DMS153 treated with DMSO at 0.1 percent for 48 hours (cell line): ENCODE measurements at regions not wholly inside any gene's neighbourhood (a gene's known extent, or its start where the extent isn't known, plus 50 kb on each side); places are given as distances from the start of the nearest gene placed in this dataset.
"Not testable (repeated sequence)": the region's sequence is repeated elsewhere in the genome, so short reads cannot be mapped to it uniquely, and the experiment has no call there.

Experiments
- DNase-seq: peaks from one replicate; lab custom pipeline; 2025; ENCODE audit not compliant: unreplicated experiment; lab: John Stamatoyannopoulos, UW

GRCh38 chr5:21071986-21072385 lies 1084.0 kb upstream of the CDH18 start:
- DNase-seq = no peak

GRCh38 chr5:21071421-21071820 lies 1083.4 kb upstream of the CDH18 start:
- no peak for DNase-seq

DNA sequence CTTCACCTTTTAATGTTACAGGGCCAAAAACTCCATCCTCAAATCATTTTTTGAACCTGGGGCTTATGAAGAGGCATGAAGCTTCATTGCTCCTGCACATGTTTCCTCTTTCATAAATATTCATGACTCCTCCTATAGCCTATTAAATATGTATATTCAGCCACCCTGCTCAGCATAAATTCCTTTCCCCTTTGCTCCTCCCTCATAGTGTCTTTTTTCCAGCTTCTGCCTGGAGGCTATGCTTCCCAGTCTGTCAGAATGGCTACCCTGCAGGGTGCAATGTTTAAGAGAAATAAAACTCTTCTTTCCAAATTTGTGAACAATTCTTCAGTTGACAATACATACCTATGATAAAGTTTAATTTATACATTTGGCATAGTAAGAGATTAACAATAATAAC lies 1082.9 kb upstream of the CDH18 start:
- DNase-seq = no peak

GRCh38 chr5:21067724-21068123 lies 1079.7 kb upstream of the CDH18 start:
- no peak for DNase-seq

GRCh38 chr5:21063146-21063545 lies 1075.1 kb upstream of the CDH18 start:
- no peak for DNase-seq

DNA sequence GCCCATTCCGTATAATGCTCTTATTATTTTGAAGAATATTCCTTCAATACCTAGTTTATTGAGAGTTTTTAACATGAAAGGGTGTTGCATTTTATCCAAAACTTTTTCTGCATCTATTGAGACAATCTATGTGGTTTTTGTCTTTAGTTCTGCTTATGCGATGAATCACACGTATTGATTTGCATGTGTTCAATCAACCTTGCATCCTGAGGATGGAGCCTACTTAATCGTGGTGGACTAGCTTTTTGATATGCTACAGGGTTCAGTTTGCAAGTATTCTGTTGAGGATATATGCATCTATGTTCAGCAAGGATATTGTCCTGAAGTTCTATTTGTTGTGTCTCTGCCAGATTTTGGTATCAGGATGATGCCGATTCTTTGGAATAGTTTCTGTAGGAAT lies 1070.3 kb upstream of the CDH18 start:
- no peak for DNase-seq

- no peak for DNase-seq
Observed at GRCh38 chr5:21051945-21052344, 1063.9 kb upstream of the CDH18 start.

- DNase-seq = no peak
Observed at GRCh38 chr5:21049901-21050300, 1061.9 kb upstream of the CDH18 start.

DNA sequence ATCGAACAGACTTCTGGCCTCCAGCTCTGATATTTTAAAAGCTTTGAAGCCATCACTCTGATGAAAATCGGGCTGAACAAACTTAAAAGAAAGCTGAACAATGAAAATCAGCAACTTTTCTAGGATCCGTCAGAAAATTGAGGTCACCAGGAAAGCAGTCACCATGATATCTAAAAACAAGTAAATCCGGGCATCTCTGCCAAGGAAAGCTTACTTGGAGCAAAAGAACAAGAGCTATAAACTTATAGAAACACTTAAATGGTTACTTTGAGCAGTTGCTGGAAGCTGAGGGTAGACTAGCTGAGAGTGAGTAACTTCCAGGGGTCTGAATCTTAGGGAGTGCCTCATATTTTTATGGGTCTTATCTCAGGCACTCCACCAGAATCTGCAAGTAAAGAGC lies 1043.0 kb upstream of the CDH18 start:
- DNase-seq = no peak

GRCh38 chr5:21024966-21025365 lies 1037.0 kb upstream of the CDH18 start:
- no peak for DNase-seq

DNA sequence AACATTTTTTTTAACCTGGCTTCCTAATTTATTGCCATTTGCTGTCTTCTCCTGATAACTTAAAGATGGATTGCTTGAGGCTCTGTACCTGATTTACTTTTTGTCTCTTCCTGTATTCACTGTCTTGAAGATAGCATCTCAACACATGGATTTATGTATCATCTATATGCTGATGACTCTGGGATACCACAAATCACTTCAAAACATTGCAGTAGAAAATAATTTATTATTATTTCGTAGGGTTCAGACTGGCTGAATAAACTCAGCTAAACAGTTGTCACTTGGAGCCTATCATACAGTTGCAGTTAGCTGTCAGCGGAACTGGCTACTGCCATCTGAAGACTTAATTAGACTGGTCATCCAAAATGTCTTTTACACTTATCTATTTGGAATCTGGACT lies 1025.2 kb upstream of the CDH18 start:
- no peak for DNase-seq

- no peak for DNase-seq
Observed at GRCh38 chr5:21007781-21008180, 1019.8 kb upstream of the CDH18 start.

DNA sequence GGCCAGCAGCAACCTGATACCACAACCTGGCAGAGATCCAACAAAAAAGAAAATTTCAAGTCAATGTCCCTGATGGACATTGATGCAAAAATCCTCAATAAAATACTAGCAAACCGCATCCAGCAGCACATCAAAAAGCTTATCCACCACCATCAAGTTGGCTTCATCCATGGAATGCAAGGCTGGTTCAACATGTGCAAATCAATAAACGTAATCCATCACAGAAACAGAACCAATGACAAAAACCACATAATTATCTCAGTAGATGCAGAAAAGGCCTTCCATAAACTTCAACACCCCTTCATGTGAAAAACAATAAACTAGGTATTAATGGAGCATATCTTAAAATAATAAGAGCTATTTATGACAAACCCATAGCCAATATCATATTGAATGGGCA lies 1000.9 kb upstream of the CDH18 start:
- DNase-seq = not testable (repeated sequence)

GRCh38 chr5:20985754-20986153 lies 997.8 kb upstream of the CDH18 start:
- DNase-seq = no peak

DNA sequence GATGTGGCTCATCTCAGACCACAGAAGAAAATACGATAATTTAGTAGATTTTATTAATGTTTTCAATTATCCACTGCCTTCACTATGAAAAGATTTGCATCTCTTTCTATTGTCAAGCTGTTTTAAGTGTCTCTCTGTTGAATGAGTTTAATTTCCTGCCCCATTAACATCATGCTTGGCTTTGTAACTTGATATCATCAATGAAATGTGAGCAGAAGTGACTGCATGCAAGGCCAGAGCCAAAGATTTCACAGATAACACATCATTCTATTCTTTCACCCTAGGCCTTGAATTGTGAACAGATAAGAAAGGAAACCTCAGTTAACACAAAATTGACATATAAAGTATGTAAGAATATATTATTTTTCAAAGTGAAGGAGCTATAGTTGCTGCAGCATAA lies 986.4 kb upstream of the CDH18 start:
- DNase-seq = peak; percentile 84

GRCh38 chr5:20972419-20972925 lies 984.5 kb upstream of the CDH18 start:
- peak; percentile 60 for DNase-seq

- DNase-seq = no peak
Observed at GRCh38 chr5:20959347-20959746, 971.3 kb upstream of the CDH18 start.

DNA sequence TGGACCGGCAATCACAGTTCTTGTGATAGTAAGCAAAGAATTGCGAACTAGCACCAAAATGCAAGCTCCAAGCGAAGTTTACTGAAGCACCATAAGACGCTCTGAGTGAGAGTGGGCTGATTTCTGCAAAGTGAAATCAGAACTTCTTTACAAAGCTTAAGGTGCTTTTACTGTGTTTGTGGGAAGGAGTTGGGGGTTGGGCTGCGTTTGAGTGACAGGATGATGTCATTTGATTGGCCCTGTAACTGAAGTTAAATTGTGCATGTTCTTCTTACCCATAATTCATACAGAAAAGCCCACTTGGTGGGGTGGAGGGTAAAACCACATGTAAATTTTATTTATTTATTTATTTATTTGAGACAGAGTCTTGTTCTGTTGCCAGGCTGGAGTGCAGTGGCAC lies 970.6 kb upstream of the CDH18 start:
- no peak for DNase-seq

DNA sequence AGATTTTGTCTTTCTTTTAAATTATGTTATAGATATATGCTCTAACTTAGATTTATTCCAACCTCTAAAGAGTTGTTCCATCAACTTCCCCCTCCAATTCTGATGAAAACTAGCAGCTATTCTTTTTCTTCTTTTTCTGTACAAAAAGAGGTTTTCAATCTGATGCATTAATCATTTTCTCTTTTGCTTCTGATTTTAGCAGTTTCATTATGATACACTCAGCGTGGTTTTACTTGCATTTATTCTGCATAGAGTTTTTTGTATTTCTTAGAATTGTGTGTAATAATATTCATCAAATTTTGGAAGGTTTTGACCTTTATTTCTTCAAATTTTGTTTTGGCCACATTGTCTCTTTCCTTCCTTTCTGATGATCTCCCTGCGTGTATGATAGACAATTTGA lies 968.1 kb upstream of the CDH18 start:
- no peak for DNase-seq

DNA sequence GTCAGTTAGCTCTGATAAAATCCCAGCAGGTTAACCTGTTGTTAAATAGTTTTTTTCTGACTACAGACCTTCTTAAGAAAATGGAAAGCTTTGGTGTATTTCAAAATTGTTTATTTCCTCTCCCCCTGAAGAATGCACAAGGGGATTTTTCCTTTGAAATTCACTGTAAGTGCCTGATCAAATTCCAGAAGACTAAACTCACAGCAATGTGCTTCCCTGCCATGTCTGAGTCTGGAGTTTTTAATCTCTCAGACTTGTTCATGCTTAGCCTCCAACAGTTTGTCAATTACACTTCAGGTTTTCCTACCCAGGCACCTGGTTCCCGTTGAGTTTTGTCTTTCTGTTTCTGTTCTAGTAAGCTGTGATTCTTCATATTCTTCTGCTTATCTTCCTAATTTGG lies 961.6 kb upstream of the CDH18 start:
- no peak for DNase-seq

- not testable (repeated sequence) for DNase-seq
Observed at GRCh38 chr5:20943183-20943971, 955.4 kb upstream of the CDH18 start.

DNA sequence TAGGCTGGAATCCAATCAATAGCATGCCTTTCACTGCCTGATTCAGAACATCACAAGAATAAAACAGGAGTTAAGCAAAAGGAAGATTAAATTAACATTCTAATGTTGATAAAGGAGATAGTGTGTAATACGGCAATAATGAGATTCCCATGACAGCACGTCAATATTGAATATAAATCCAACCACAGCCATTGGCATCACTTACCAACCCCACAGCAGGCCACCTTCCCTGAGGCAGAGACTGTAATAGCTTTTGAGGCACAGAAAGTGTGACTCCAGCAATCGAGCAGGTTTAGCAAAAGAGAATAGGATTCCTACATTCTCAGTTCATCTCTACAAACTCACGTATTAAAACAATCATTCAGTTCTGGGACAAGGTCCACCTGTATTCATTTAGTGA lies 954.6 kb upstream of the CDH18 start:
- DNase-seq = not testable (repeated sequence)

GRCh38 chr5:20940786-20941185 lies 952.8 kb upstream of the CDH18 start:
- not testable (repeated sequence) for DNase-seq
